H1 (cell line): ENCODE measurements at regions not wholly inside any gene's neighbourhood (a gene's known extent, or its start where the extent isn't known, plus 50 kb on each side); places are given as distances from the start of the nearest gene placed in this dataset.

Source experiments
- CTCF ChIA-PET: fragments of 300-600 bp; sonication (Branson Sonifier 250); formaldehyde crosslinking; loops from one replicate; lab custom pipeline; 2021; ENCODE audit not compliant: partially characterized antibody; lab: Charles Lee
- POLR2A ChIA-PET: fragments of 300-600 bp; sonication (Branson Sonifier 250); formaldehyde crosslinking; loops from one replicate; lab custom pipeline; 2021; ENCODE audit warnings: inconsistent platforms; ENCODE audit not compliant: partially characterized antibody; lab: Charles Lee
- DNase-seq, 2 experiments: peaks; one replicate each; pipeline versions ENCODE4 v3.0.0 to v3.0.0-alpha.2; 2010 to 2022; ENCODE audit warnings: low spot score in 2 of 2, low read depth in 1 of 2, mixed read lengths in 1 of 2
- FAIRE-seq: peaks from 2 replicates; lab custom pipeline; 2011; peaks lifted over from hg19 to GRCh38; lab: Jason Lieb, UNC
- H2AFZ ChIP-seq: 2 replicates; pipeline ENCODE4 v1.8.1; 2012; ENCODE audit warnings: low read length, inconsistent platforms
- H2AK5ac ChIP-seq: 2 replicates; pipeline ENCODE4 v1.6.1; 2013; ENCODE audit warnings: low read depth, low read length
- H2BK120ac ChIP-seq: replicated peaks from 2 replicates; pipeline ENCODE3; 2013; ENCODE audit warnings: low read depth, low read length, inconsistent platforms
- H2BK12ac ChIP-seq: 2 replicates; pipeline ENCODE4 v1.6.1; 2013; ENCODE audit warnings: low read depth, low read length
- H2BK15ac ChIP-seq: 2 replicates; pipeline ENCODE4 v1.6.1; 2013; ENCODE audit warnings: low read length
- H2BK20ac ChIP-seq: 2 replicates; pipeline ENCODE4 v1.6.1; 2013; ENCODE audit warnings: low read length
- H2BK5ac ChIP-seq: 2 replicates; pipeline ENCODE4 v1.6.1; 2013; ENCODE audit warnings: low read depth, low read length
- H3K14ac ChIP-seq: 2 replicates; pipeline ENCODE4 v1.6.1; 2013; ENCODE audit warnings: inconsistent platforms; ENCODE audit not compliant: insufficient read length
- H3K18ac ChIP-seq: 2 replicates; pipeline ENCODE4 v1.6.1; 2013; ENCODE audit warnings: low read length; ENCODE audit errors: extremely low read depth
- H3K23ac ChIP-seq: 2 replicates; pipeline ENCODE4 v1.6.1; 2013; ENCODE audit warnings: inconsistent platforms; ENCODE audit not compliant: insufficient read length
- H3K23me2 ChIP-seq: 2 replicates; pipeline ENCODE4 v1.6.1; 2013; ENCODE audit warnings: low read depth, low read length
- H3K27ac ChIP-seq: 2 replicates; pipeline ENCODE4 v1.6.1; 2011; ENCODE audit warnings: low read depth, low read length, inconsistent platforms
- H3K27me3 ChIP-seq, 4 experiments: replicated peaks in 1 of 4; 1 replicate in 1 of 4; 2 replicates in 3 of 4; pipeline versions ENCODE4 v1.6.1 to v1.8.1; 2011 to 2013; ENCODE audit warnings: low read length in 3 of 4, mild to moderate bottlenecking in 3 of 4, inconsistent platforms in 2 of 4, mixed read lengths in 2 of 4, moderate library complexity in 1 of 4; ENCODE audit not compliant: control insufficient read depth in 3 of 4, insufficient read depth in 3 of 4; ENCODE audit errors: extremely low read depth in 1 of 4
- H3K36me3 ChIP-seq, 4 experiments: 2 replicates each; pipeline versions ENCODE4 v1.6.1 to v1.8.1; 2011 to 2013; ENCODE audit warnings: mild to moderate bottlenecking in 4 of 4, low read length in 3 of 4, moderate library complexity in 2 of 4, control low read depth in 1 of 4, inconsistent platforms in 1 of 4; ENCODE audit not compliant: insufficient read depth in 4 of 4, control insufficient read depth in 2 of 4
- H3K4ac ChIP-seq: replicated peaks from 2 replicates; pipeline ENCODE3; 2013; ENCODE audit warnings: low read length, low read depth, mixed read lengths, inconsistent platforms; ENCODE audit not compliant: insufficient read length
- H3K4me1 ChIP-seq, 4 experiments: replicated peaks in 1 of 4; 1 replicate in 1 of 4; 2 replicates in 3 of 4; pipeline versions ENCODE4 v1.6.1 to v1.8.1; 2011 to 2013; ENCODE audit warnings: low read length in 3 of 4, inconsistent platforms in 2 of 4, mixed read lengths in 1 of 4; ENCODE audit not compliant: insufficient read depth in 4 of 4, control insufficient read depth in 3 of 4
- H3K4me2 ChIP-seq, 2 experiments: 2 replicates each; pipeline versions ENCODE4 v1.6.1 to v1.8.1; 2011 to 2013; ENCODE audit warnings: low read depth in 2 of 2, low read length in 2 of 2, control low read depth in 1 of 2, inconsistent platforms in 1 of 2, mild to moderate bottlenecking in 1 of 2; ENCODE audit not compliant: insufficient read depth in 1 of 2
- H3K4me3 ChIP-seq, 4 experiments: fragments of 200-600, 300-600 bp in 1 of 4; sonication (generic), shearing (Covaris generic), sonication (Bioruptor Twin) in 1 of 4; 2 replicates each; pipeline versions ENCODE4 v1.5.1 to v1.8.1; 2011 to 2016; ENCODE audit warnings: low read length in 4 of 4, low read depth in 3 of 4, control low read depth in 2 of 4, inconsistent platforms in 2 of 4, mild to moderate bottlenecking in 2 of 4, mixed read lengths in 1 of 4, moderate library complexity in 1 of 4; ENCODE audit not compliant: insufficient read depth in 2 of 4; ENCODE audit errors: extremely low read depth in 1 of 4
- H3K56ac ChIP-seq: replicated peaks from 2 replicates; pipeline ENCODE3; 2013; ENCODE audit warnings: low read depth, mild to moderate bottlenecking, mixed read lengths, low read length, inconsistent platforms; ENCODE audit not compliant: insufficient read length
- H3K79me1 ChIP-seq: 2 replicates; pipeline ENCODE4 v1.6.1; 2013; ENCODE audit warnings: low read depth, low read length, control low read depth
- H3K79me2 ChIP-seq, 2 experiments: 2 replicates each; pipeline versions ENCODE4 v1.6.1 to v1.8.1; 2012 to 2013; ENCODE audit warnings: low read length in 2 of 2, mild to moderate bottlenecking in 2 of 2, inconsistent platforms in 1 of 2; ENCODE audit not compliant: insufficient read depth in 2 of 2, control insufficient read depth in 1 of 2
- H3K9ac ChIP-seq, 4 experiments: replicated peaks in 1 of 4; 1 replicate in 1 of 4; 2 replicates in 3 of 4; pipeline versions ENCODE4 v1.6.1 to v1.8.1; 2011 to 2013; ENCODE audit warnings: low read depth in 3 of 4, low read length in 3 of 4, control low read depth in 2 of 4, mild to moderate bottlenecking in 2 of 4, moderate library complexity in 2 of 4, inconsistent platforms in 1 of 4; ENCODE audit errors: extremely low read depth in 1 of 4
- H3K9me3 ChIP-seq, 2 experiments: 2 replicates each; pipeline versions ENCODE4 v1.6.1 to v1.8.1; 2012 to 2013; ENCODE audit warnings: mild to moderate bottlenecking in 2 of 2, moderate library complexity in 2 of 2, control low read depth in 1 of 2, inconsistent platforms in 1 of 2, low read depth in 1 of 2, low read length in 1 of 2, mixed read lengths in 1 of 2; ENCODE audit not compliant: insufficient read depth in 2 of 2
- H4K20me1 ChIP-seq, 2 experiments: replicated peaks in 1 of 2; 2 replicates each; pipeline versions ENCODE3 to v1.8.1; 2011 to 2013; ENCODE audit warnings: inconsistent platforms in 2 of 2, low read length in 2 of 2, mild to moderate bottlenecking in 1 of 2; ENCODE audit not compliant: insufficient read depth in 2 of 2, control insufficient read depth in 1 of 2
- H4K5ac ChIP-seq: 2 replicates; pipeline ENCODE4 v1.6.1; 2013; ENCODE audit warnings: low read length, low read depth, mixed read lengths, inconsistent platforms; ENCODE audit not compliant: insufficient read length
- H4K8ac ChIP-seq: 2 replicates; pipeline ENCODE4 v1.8.0; 2013; ENCODE audit warnings: mild to moderate bottlenecking, moderate library complexity, low read length, inconsistent platforms; ENCODE audit not compliant: insufficient read depth; ENCODE audit errors: extremely low read depth
- H4K91ac ChIP-seq: replicated peaks from 2 replicates; pipeline ENCODE3; 2013; ENCODE audit warnings: low read length, mixed read lengths, inconsistent platforms; ENCODE audit not compliant: insufficient read length
- BRCA1 ChIP-seq: IDR thresholded peaks from 2 replicates; pipeline ENCODE4 v1.6.1; 2012; ENCODE audit warnings: low read depth, low read length, improper control_type of control experiment
- EGR1 ChIP-seq: IDR thresholded peaks from 2 replicates; pipeline ENCODE4 v1.6.1; 2011; ENCODE audit warnings: low read depth, low read length, borderline replicate concordance
- JUN ChIP-seq: IDR thresholded peaks from 2 replicates; pipeline ENCODE4 v1.6.1; 2011; ENCODE audit warnings: low read depth, mild to moderate bottlenecking, improper control_type of control experiment, low read length
- KDM5A ChIP-seq: fragments of 200-600 bp; IDR thresholded peaks from 2 replicates; pipeline ENCODE4 v1.7.1; 2012; ENCODE audit warnings: mild to moderate bottlenecking, low read length, inconsistent platforms, mixed read lengths
- POLR2AphosphoS5 ChIP-seq: IDR thresholded peaks from 2 replicates; pipeline ENCODE4 v1.6.1; 2011; ENCODE audit warnings: low read depth, low read length
- POU5F1 ChIP-seq: IDR thresholded peaks from 2 replicates; pipeline ENCODE4 v1.6.1; 2011; ENCODE audit warnings: low read depth, mild to moderate bottlenecking, low read length, moderate library complexity
- RXRA ChIP-seq: IDR thresholded peaks from 2 replicates; pipeline ENCODE4 v1.6.1; 2011; ENCODE audit warnings: low read depth, mild to moderate bottlenecking, low read length, moderate library complexity; ENCODE audit not compliant: insufficient read depth
- SAP30 ChIP-seq: fragments of 300-600 bp; sonication (generic); IDR thresholded peaks from 2 replicates; pipeline ENCODE4 v1.7.1; 2012; ENCODE audit warnings: low read length, moderate library complexity, mild to moderate bottlenecking, inconsistent platforms; ENCODE audit not compliant: insufficient read depth, insufficient replicate concordance
- SIRT6 ChIP-seq: IDR thresholded peaks from one replicate; pipeline ENCODE4 v1.7.1; 2012; ENCODE audit warnings: low read length, inconsistent platforms
- SIX5 ChIP-seq: IDR thresholded peaks from 2 replicates; pipeline ENCODE4 v1.6.1; 2011; ENCODE audit warnings: mild to moderate bottlenecking, low read depth, low read length
- SP1 ChIP-seq: IDR thresholded peaks from 2 replicates; pipeline ENCODE4 v1.6.1; 2011; ENCODE audit warnings: low read depth, low read length
- SP4 ChIP-seq: IDR thresholded peaks from 2 replicates; pipeline ENCODE4 v1.6.1; 2012; ENCODE audit warnings: low read length, inconsistent platforms
- SRF ChIP-seq: IDR thresholded peaks from 2 replicates; pipeline ENCODE4 v1.6.1; 2011; ENCODE audit warnings: mild to moderate bottlenecking, low read depth, low read length, moderate library complexity
- TAF7 ChIP-seq: optimal IDR thresholded peaks from 2 replicates; pipeline ENCODE3; 2011; ENCODE audit warnings: low read depth, mild to moderate bottlenecking, inconsistent platforms, low read length, moderate library complexity, borderline replicate concordance
- ZNF274 ChIP-seq: IDR thresholded peaks from 2 replicates; pipeline ENCODE4 v1.7.0; 2012; ENCODE audit warnings: low read length, borderline replicate concordance; ENCODE audit errors: extremely low read depth
- WGBS, 2 experiments: shearing (Covaris generic) in 1 of 2; methylation state at CpG; one replicate each; pipeline versions ENCODE4 v1.1.6 to v1.1.7; 2013 to 2015; ENCODE audit warnings: low lambda C conversion rate in 2 of 2, mixed read lengths in 2 of 2, inconsistent platforms in 1 of 2, low coverage in 1 of 2, missing lambda C conversion rate in 1 of 2; ENCODE audit not compliant: insufficient replicate concordance in 2 of 2, insufficient coverage in 1 of 2, insufficient read length in 1 of 2; ENCODE audit errors: extremely low coverage in 1 of 2, missing lambda C conversion rate in 1 of 2; 5-methylcytosine and 5-hydroxymethylcytosine counted together
- TF ChIP-seq, protein P1 (sequence below): IDR thresholded peaks from 2 replicates; pipeline ENCODE4 v1.6.1; 2011; ENCODE audit warnings: low read depth, mild to moderate bottlenecking, low read length; ENCODE audit not compliant: insufficient read depth

DNA sequence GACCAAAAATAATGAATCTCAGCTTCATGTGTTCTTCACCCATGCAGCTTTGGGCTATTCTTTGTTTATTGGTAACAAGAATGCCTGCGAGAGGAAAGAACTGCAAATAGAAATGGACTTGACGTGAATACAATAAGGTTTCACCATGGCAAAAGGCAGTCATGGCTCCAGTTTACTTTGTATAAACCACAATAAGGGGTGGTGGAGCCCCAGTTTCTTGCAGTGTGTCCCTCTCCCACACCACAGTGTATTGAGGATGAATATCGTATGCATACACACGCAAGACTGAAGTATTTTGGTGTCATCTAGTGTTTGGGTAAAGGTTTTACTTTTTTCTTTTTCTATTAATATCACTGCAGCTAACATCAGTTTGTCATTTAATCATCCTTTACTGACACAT lies 159.7 kb upstream of the CNTN4 start:
- 96% methylated on average over 4 of the region's 4 CpGs; no CpG with 5 or more reads in 1 of the 2 experiments for WGBS, 2 experiments
- TF ChIP-seq EGR1 (no peak), SIRT6 (no peak), POU5F1 (no peak), SRF (no peak), SIX5 (no peak), TAF7 (no peak), BRCA1 (no peak), KDM5A (no peak), RXRA (no peak), SP4 (no peak), SP1 (no peak), SAP30 (no peak), POLR2AphosphoS5 (no peak), ZNF274 (no peak), JUN (no peak)
- TF ChIP-seq, protein P1, sequence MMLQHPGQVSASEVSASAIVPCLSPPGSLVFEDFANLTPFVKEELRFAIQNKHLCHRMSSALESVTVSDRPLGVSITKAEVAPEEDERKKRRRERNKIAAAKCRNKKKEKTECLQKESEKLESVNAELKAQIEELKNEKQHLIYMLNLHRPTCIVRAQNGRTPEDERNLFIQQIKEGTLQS = no peak

More for the DNA sequence above, 159.7 kb upstream of the CNTN4 start:
- no peak overlapping the region for H3K4me2 ChIP-seq
- no peak overlapping the region for H3K14ac ChIP-seq
- H2BK15ac ChIP-seq = no peak overlapping the region
- no peaks in the 10 kb centered on the region for H3K23me2 ChIP-seq
- no peak overlapping the region for H3K4ac ChIP-seq
- no peak overlapping the region for H3K9ac ChIP-seq
- no peak overlapping the region for H2BK120ac ChIP-seq
- DNase-seq = no peak
- H3K79me2 ChIP-seq = no peaks in the 10 kb centered on the region
- CTCF ChIA-PET = interaction anchor here (1.2 kb wide), 1 partner anchor 663 kb away, joined by 3 read pairs; no protein-coding TSS in a partner anchor
- no peaks in the 10 kb centered on the region for H3K9me3 ChIP-seq
- no peak overlapping the region for H3K56ac ChIP-seq
- H3K79me1 ChIP-seq = no peaks in the 10 kb centered on the region
- H3K27ac ChIP-seq = no peak overlapping the region
- H4K5ac ChIP-seq = no peak overlapping the region
- no peaks in the 10 kb centered on the region for H3K36me3 ChIP-seq
- no peak overlapping the region for H2BK20ac ChIP-seq
- no peak overlapping the region for H4K8ac ChIP-seq
- no peak for FAIRE-seq
- POLR2A ChIA-PET = no interaction called here
- H3K27me3 ChIP-seq = no peaks in the 10 kb centered on the region
- H2AK5ac ChIP-seq = no peak overlapping the region
- no peak overlapping the region for H3K18ac ChIP-seq
- no peak overlapping the region for H2BK5ac ChIP-seq
- H4K20me1 ChIP-seq = no peaks in the 10 kb centered on the region
- H3K23ac ChIP-seq = no peak overlapping the region
- H2BK12ac ChIP-seq = no peak overlapping the region
- H2AFZ ChIP-seq = no peak overlapping the region
- H4K91ac ChIP-seq = no peak overlapping the region
- no peak overlapping the region for H3K4me3 ChIP-seq
- no peaks in the 10 kb centered on the region for H3K4me1 ChIP-seq
